ENCODE measurements at regions not wholly inside any gene's neighbourhood (a gene's known extent, or its start where the extent isn't known, plus 50 kb on each side); places are given as distances from the start of the nearest gene placed in this dataset.

GRCh38 chr7:45456105-45456504, 118.1 kb upstream of the ADCY1 start:
- no peak for DNase-seq (ENCODE audit: low spot score)
- TF ChIP-seq CTCF (IDR thresholded peaks at IDR 0.05): no peak
- ATAC-seq (ENCODE audit: low FRiP score): no peak

- TF ChIP-seq CTCF (IDR thresholded peaks at IDR 0.05): no peak
- ATAC-seq (ENCODE audit: low FRiP score): no peak
- DNase-seq (ENCODE audit: low spot score): no peak
Observed at GRCh38 chr7:45456747-45457524, 117.2 kb upstream of the ADCY1 start.

- DNase-seq (ENCODE audit: low spot score) (no peak), ATAC-seq (ENCODE audit: low FRiP score) (no peak)
- no peak for TF ChIP-seq CTCF (IDR thresholded peaks at IDR 0.05)
Observed at GRCh38 chr7:45457591-45457990, 116.6 kb upstream of the ADCY1 start.

GRCh38 chr7:45459476-45459875, 114.7 kb upstream of the ADCY1 start:
- DNase-seq (ENCODE audit: low spot score): no peak
- no peak for ATAC-seq (ENCODE audit: low FRiP score)
- TF ChIP-seq CTCF (IDR thresholded peaks at IDR 0.05): no peak

- no peak for DNase-seq (ENCODE audit: low spot score)
- no peak for TF ChIP-seq CTCF (IDR thresholded peaks at IDR 0.05)
- no peak for ATAC-seq (ENCODE audit: low FRiP score)
Observed at GRCh38 chr7:45460379-45460778, 113.8 kb upstream of the ADCY1 start.

- no peak for DNase-seq (ENCODE audit: low spot score)
- ATAC-seq (ENCODE audit: low FRiP score): no peak
- no peak for TF ChIP-seq CTCF (IDR thresholded peaks at IDR 0.05)
Observed at GRCh38 chr7:45461026-45461425, 113.1 kb upstream of the ADCY1 start.

GRCh38 chr7:45469103-45469502, 105.1 kb upstream of the ADCY1 start:
- no peak for TF ChIP-seq CTCF (IDR thresholded peaks at IDR 0.05)
- no peak for DNase-seq (ENCODE audit: low spot score)
- no peak for ATAC-seq (ENCODE audit: low FRiP score)
